GM23338 (cell line): ENCODE measurements at regions not wholly inside any gene's neighbourhood (a gene's known extent, or its start where the extent isn't known, plus 50 kb on each side); places are given as distances from the start of the nearest gene placed in this dataset.

Experiments
- CREB1 ChIP-seq: fragments of 250-450 bp; sonication (Bioruptor Pico); IDR thresholded peaks from 2 replicates; pipeline ENCODE4 v1.5.0; 2020; ENCODE audit warnings: low read depth, mild to moderate bottlenecking, moderate library complexity
- EZH2 ChIP-seq: fragments of 200-600 bp; sonication (generic); IDR thresholded peaks from one replicate; pipeline ENCODE4 v1.8.0; 2017; ENCODE audit warnings: antibody characterized with exemption, mild to moderate bottlenecking, low read depth; ENCODE audit not compliant: unreplicated experiment
- EZH2phosphoT487 ChIP-seq: fragments of 200-600 bp; sonication (generic); IDR thresholded peaks from one replicate; pipeline ENCODE4 v1.8.1; 2018; ENCODE audit warnings: antibody characterized with exemption; ENCODE audit not compliant: unreplicated experiment
- JUNB ChIP-seq: IDR thresholded peaks from one replicate; pipeline ENCODE4 v1.6.1; 2016; ENCODE audit warnings: antibody characterized with exemption; ENCODE audit not compliant: unreplicated experiment
- NANOG ChIP-seq: IDR thresholded peaks from 2 replicates; pipeline ENCODE4 v1.6.1; 2016; ENCODE audit warnings: antibody characterized with exemption, borderline replicate concordance
- POLR2AphosphoS5 ChIP-seq: IDR thresholded peaks from 2 replicates; pipeline ENCODE4 v1.6.1; 2016; ENCODE audit warnings: antibody characterized with exemption, low read depth
- REST ChIP-seq: IDR thresholded peaks from one replicate; pipeline ENCODE4 v1.6.1; 2018; ENCODE audit warnings: antibody characterized with exemption; ENCODE audit not compliant: unreplicated experiment
- STAT1 ChIP-seq: IDR thresholded peaks from one replicate; pipeline ENCODE4 v1.6.1; 2016; ENCODE audit warnings: antibody characterized with exemption; ENCODE audit not compliant: unreplicated experiment
- ZNF114 ChIP-seq: fragments of 250-450 bp; sonication (Bioruptor Pico); IDR thresholded peaks from 2 replicates; pipeline ENCODE4 v1.5.0; 2020; ENCODE audit warnings: mild to moderate bottlenecking, moderate library complexity
- ZNF331 ChIP-seq: fragments of 250-450 bp; sonication (Bioruptor Pico); IDR thresholded peaks from 2 replicates; pipeline ENCODE4 v1.5.0; 2020; ENCODE audit warnings: low read depth, mild to moderate bottlenecking, moderate library complexity
- ZNF462 ChIP-seq: fragments of 250-450 bp; sonication (Bioruptor Pico); IDR thresholded peaks from 2 replicates; pipeline ENCODE4 v1.5.0; 2020; ENCODE audit warnings: mild to moderate bottlenecking, moderate library complexity
- TF ChIP-seq, protein P1 (sequence below), 2 experiments: fragments of 200-600 bp in 1 of 2; sonication (generic) in 1 of 2; conservative IDR thresholded peaks; 2 replicates each; pipeline versions ENCODE4 v1.5.1 to v1.6.1; 2016 to 2017; ENCODE audit warnings: antibody characterized with exemption in 2 of 2, low read depth in 2 of 2, mild to moderate bottlenecking in 2 of 2, moderate library complexity in 1 of 2
- TF ChIP-seq, protein P2 (sequence below): IDR thresholded peaks from 2 replicates; pipeline ENCODE4 v1.6.1; 2016; ENCODE audit warnings: antibody characterized with exemption

GRCh38 chr4:123319639-123320038 lies 77.0 kb upstream of the SPRY1 start:
- no peak for TF ChIP-seq EZH2phosphoT487
- TF ChIP-seq, protein P1, sequence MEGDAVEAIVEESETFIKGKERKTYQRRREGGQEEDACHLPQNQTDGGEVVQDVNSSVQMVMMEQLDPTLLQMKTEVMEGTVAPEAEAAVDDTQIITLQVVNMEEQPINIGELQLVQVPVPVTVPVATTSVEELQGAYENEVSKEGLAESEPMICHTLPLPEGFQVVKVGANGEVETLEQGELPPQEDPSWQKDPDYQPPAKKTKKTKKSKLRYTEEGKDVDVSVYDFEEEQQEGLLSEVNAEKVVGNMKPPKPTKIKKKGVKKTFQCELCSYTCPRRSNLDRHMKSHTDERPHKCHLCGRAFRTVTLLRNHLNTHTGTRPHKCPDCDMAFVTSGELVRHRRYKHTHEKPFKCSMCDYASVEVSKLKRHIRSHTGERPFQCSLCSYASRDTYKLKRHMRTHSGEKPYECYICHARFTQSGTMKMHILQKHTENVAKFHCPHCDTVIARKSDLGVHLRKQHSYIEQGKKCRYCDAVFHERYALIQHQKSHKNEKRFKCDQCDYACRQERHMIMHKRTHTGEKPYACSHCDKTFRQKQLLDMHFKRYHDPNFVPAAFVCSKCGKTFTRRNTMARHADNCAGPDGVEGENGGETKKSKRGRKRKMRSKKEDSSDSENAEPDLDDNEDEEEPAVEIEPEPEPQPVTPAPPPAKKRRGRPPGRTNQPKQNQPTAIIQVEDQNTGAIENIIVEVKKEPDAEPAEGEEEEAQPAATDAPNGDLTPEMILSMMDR (conservative IDR thresholded peaks at IDR 0.05; ENCODE audit: low read depth in 2 of 2): no peak
- TF ChIP-seq EZH2: no peak
- no peak for TF ChIP-seq CREB1 (CRISPR knock-in tag)
- TF ChIP-seq REST: no peak
- TF ChIP-seq POLR2AphosphoS5: no peak
- TF ChIP-seq ZNF114 (CRISPR knock-in tag): no peak
- TF ChIP-seq JUNB: no peak
- no peak for TF ChIP-seq STAT1
- TF ChIP-seq ZNF331: no peak
- TF ChIP-seq, protein P2, sequence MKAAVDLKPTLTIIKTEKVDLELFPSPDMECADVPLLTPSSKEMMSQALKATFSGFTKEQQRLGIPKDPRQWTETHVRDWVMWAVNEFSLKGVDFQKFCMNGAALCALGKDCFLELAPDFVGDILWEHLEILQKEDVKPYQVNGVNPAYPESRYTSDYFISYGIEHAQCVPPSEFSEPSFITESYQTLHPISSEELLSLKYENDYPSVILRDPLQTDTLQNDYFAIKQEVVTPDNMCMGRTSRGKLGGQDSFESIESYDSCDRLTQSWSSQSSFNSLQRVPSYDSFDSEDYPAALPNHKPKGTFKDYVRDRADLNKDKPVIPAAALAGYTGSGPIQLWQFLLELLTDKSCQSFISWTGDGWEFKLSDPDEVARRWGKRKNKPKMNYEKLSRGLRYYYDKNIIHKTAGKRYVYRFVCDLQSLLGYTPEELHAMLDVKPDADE: no peak
- TF ChIP-seq NANOG: no peak
- TF ChIP-seq ZNF462: no peak
